HK-2 (cell line): ENCODE measurements at regions not wholly inside any gene's neighbourhood (a gene's known extent, or its start where the extent isn't known, plus 50 kb on each side); places are given as distances from the start of the nearest gene placed in this dataset.
"Not testable (repeated sequence)": the region's sequence is repeated elsewhere in the genome, so short reads cannot be mapped to it uniquely, and the experiment has no call there.

Source experiments
- DNase-seq: peaks from one replicate; pipeline ENCODE4 v3.0.0-alpha.2; 2018; ENCODE audit not compliant: unreplicated experiment

DNA sequence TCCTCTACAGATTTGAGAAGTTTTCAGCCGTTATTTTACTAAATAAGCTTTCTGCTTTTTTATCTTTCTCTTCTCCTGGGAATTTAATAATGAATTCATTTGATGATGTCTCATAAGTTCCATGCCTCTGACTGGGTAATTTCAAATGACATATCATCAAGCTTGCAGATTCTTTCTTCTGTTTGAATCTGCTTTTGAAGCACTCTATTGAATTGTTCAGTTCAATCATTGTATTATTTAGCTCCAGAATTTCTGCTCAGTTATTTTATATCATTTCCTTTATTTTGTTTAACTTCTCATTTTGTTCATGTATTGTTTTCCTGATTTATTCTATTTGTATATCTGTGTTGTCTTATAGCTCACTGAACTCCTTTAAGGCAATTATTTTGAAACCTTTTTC is 196.9 kb upstream of the CNTNAP2 start:
- no peak for DNase-seq

DNA sequence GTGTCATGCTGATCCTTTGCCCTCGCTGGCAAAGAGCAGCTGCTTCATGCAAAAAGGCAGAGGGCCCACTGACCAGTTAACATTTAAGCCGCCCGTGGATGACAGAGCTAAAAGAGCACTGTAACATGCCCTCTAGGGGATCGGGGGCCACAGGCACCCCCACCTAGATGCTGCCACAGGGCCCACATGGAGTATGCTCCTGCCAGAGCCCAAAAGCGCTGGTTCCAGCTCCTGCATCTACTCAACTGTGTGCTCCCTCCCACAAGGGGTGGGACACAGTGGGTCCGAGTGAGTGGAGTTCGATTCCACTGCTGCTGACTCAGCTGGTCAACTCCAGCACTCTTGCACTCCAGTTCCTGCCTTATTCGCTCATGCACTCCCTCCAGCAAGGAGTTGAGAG is 199.8 kb upstream of the CNTNAP2 start:
- no peak for DNase-seq

DNA sequence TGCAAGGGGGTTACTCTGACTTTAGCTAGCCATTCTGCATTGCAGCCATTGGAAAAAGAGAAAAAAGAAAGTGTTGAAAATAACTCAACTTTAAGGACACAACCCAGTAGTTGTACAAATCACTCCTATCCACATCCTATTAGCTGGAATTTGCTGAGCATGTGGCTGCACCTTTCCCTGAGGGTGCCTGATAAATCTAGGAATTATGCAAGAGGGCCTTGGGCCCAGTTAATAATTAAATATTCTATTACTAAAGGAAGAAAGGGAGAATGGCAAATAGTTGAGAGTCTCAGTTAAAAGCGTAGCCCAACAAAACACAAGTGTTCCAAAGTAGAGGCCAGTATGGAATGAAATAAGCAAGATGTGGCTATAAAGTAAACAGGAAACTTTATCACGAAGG is 200.9 kb upstream of the CNTNAP2 start:
- peak; percentile 18 for DNase-seq

DNA sequence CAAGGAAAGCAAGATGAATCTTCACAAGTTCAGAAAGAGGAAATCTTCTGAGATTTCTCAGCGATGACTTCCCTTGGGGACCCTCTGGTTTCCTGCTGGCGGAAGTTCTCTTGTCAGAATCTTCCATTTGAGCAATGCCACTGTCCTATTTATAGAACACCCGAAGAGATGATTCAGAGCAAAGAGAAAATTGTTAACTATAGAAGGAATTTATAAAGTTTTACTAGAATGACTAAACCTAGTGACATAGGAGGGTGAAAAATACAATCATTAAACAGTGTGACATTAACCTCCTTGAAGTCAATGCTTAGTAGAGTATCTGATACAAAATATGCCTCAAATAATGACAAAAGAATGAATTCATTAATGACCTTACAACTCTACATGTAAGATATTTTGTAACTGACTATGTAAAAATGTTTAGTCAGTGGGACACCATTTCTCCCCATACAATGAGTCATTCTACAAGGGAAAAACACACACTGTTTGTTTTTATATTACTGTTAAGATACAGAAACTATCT is 206.5 kb upstream of the CNTNAP2 start:
- peak; percentile 10 for DNase-seq

DNA sequence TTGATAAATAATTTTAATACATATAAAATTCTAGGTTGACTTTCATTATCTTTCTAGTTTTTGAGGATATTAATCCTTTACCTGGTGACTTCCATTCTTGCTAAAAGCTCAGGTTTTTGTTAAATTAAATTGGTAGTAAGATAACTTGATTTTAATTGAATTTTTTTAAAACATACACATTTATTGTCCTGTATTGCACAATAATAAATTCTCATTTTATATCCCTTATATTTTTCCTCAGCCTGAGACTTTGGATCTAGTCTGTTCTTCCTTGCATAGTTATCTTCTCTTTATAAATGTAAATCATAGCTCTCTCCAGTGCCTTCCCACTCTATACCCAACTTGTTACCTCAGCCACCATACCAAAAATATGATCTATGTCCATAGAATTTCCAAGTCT is 212.9 kb upstream of the CNTNAP2 start:
- DNase-seq: no peak

DNA sequence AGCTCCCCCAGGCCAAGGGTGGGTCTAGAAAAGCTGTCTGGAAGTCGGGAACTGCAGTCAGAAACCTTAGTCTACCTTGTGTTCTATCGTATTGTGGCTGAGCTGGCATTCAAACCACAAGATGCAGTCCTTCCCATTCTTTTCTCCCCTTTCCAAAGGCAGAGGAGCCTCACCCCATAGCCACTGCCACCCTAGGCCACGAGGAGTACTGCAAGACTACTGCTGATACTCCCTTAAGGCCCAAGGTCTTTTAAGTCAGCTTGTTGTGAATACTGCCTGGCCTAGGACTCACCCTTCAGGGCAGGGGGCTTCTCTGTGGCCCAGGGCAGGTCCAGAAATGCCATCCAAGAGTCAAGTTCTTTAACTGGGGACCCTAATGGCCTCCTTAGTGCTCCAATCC is 214.5 kb upstream of the CNTNAP2 start:
- no peak for DNase-seq

DNA sequence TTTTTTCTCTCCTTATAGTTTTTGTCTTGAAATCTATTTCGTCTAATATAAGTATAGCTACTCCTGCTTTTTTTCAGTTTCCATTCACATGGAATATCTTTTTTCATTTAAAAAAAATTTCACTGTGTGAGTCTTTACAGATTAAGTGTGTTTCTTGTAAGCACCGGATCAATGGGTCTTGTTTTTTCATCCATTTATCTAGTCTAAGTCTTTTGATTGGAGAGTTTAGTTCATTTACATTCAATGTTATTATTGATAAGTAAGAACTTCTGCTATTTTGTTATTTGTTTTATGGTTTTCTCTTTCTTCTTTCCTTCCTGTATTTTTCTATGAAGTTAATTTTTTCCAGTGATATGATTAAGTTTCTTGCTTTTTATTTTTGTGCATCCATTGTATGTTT is 216.7 kb upstream of the CNTNAP2 start:
- DNase-seq: no peak

DNA sequence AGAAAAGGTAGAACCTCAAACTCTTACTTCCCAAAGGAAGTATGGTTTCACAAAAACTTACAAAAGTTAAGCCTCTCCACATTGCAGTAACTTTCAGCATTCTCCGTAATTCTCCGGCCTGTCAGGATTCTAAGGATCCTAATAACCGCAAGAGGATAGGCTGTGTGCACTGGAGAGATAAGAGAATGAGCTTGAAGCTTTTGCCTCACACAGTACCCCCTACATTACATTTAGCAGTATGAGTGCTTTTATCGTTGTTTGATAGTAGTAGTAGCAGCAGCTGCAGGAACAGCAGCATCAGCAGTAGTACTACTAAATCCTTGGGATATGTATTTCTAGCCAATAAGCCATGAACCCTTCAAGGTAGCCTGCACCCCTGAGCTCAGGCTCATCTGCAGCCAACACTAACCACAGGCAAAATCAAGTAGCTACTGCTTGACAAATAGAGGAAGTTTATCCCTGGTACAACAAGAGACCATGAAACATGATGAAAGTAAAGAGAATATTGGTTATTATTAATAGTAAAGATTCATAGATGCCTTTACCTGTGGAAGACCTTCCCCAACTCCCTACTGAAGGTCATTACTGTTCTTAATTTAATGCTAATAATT is 222.6 kb upstream of the CNTNAP2 start:
- DNase-seq: no peak

DNA sequence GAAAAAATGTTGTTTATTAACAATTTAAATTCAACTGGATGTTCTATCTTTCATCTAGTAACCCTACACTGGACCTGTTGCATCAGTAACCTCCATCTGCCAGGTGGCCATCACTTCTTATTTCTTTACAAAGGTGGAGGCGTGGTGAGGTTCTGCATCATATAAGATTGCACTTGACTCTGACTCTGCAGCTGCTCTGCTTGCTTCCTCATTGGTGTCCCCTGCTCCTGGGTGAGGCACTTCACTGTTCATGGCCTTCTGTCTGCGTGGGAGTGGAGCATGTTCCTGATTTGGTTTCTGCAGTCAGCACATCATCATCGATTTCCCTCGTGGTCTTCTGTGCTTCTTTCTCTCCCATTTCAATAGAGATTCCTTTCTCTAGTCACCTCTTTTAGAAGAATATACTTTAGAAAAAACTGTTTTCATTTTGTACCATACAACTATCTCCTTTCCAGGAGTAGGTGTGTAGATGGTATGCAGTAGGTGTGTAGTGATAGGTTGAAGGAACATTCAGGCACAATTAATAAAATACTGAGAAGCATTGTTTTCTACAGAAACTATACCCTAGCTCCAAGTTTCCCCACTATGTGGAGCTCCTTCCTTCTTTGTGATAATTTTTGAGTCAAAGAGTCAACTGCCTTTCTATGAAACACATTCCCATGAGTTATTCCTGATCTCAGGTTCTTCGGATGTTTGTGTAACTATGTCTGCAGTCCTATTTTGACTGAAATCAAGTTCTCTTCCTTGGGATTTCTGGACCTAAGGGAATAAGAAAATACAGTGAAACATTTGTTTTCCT is 231.7 kb upstream of the CNTNAP2 start:
- no peak for DNase-seq

DNA sequence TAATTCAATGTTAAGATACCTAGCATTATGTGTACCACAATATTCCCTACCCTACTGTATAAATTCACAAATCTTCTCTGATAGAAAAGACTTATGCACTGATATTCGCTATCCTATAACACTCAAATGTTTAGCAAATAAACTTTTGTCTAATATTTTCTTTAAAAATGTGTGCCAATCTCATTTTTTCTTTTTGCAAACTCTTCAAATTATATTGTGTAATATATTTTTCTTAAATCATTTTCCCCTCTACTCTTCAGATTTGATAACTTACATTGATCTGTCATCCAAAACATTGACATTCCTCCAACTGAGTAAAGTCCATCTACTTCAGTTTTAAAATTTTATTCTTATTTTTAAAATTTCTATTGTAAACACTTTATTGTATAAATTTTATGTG is 240.2 kb upstream of the CNTNAP2 start:
- no peak for DNase-seq

DNA sequence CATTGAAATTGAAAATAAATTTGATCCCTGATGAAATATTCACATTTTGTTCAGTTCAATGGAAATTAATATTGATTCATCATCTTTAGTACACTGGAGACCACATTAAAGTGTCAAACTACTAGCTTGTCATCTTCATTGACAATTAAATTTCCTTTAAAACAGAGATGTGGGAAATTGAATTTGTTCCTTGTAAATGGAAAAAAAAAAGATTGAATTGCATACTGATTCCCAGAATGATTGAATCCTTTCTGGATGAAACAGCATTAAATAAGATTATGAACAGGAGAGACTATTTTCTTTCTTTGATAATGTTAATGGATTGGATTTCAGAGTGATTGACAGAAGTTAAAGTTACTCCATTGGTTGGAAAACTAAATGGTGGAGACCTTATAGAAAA is 241.3 kb upstream of the CNTNAP2 start:
- DNase-seq: no peak

DNA sequence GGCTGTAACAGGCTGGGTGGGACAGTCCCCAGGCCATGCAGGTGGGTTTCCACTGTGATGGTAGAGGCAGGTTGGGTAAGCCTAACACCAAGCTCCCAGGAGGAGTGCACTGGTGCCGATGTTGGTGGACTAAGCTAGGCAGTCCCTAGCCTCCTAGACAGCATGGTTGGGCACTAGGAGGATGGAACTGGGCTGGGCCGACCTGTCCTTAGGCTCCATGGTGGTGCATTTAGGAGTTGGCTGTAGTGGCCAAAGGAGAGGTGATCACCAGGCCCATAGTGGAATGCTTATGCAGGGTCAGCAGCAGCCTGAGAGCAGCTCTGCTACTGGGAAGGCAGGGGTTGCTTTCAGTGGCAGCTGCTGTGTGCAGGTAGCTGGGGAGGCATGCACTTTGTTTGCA is 247.7 kb upstream of the CNTNAP2 start:
- DNase-seq: no peak

DNA sequence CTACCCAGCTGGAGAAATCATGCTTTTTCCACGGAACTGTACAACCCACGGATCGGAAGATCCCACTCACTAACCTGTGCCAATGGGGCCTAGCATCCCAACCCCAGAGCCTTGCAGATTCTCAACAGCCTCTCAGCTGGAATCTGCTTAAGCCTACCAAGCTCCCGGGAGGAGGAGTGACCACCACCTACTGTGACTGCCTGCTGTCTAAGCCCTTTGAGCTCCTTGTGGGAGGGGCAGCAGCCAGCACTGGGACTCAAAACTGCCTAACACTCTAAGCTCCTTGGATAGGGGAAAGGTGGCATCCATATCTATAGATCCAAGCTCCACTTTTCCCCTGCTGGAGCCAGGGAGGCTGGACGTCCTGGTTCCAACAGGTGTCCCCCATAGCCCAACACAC is 254.4 kb upstream of the CNTNAP2 start:
- DNase-seq: no peak

DNA sequence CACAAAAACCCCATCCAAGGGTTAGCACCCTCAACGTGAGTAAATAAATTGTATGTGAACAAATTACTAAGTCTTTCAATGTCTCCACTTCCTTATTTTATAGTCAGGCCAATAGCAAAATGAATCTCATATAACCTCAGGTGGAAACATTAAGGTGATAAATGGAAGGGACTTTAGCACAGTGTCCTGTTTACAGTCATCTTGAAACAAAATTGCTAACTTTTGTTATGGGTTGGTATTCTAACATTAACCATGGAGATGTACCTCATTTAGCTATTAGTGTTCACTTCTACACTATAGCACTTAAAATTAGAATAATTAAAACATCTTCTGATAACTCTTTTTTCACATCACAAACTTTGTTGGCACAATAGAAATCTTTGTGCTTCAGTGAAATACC is 255.8 kb upstream of the CNTNAP2 start:
- no peak for DNase-seq

DNA sequence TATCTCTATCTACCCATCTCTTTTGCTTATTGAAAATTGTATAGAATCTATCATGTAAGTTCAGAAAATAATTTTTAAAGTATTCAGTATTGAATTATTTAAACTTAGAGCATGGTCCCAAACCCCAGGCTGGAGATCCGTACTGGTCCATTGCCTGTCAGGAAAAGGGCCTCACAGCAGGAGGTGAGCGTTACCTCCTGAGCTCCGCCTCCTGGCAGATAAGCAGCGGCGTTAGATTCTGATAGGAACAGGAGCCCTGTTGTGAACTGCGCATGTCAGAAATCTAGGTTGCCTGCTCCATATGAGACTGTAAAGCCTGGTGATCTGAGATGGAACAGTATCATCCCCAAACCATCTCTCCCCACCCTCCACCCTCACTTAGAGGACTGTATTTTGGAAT is 266.0 kb upstream of the CNTNAP2 start:
- DNase-seq: no peak

DNA sequence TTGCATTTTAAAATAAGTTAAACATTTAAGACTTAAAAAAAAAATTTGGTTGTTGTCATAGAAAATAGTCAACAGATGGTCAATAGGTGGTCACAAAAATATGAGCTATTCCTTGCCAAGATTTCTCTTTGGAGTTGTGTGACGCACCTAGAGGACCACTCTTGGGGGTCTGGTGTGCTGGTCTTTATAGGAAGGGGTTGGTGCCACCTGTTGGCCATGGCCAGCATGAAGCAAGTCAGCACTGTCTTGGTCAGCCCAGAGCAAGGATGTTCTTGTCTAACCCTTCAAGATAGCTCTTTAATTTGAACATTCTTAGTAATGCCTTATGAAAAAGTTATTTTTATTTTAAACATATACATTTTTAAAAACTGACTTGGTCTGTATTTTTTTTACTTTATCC is 267.9 kb upstream of the CNTNAP2 start:
- DNase-seq: no peak

DNA sequence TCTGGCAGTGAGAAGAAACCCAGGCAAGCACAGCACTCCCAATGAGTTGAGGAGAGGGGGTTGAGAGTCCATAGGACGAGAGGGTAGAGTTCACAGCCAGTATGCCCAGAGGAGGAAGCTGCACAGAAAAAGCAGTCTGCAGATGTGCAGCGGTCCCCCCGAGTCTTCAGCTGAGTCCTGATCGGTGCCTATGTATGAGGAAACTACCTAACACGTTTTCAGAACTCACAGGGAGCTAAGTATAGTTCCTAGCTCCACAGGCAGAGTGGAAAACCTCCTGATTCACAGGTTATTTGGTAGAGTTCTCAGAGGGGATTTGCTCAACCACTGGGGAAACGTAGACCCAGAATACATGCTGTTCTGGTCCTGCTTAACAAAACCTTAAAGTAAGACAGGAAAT is 271.3 kb upstream of the CNTNAP2 start:
- DNase-seq: no peak

DNA sequence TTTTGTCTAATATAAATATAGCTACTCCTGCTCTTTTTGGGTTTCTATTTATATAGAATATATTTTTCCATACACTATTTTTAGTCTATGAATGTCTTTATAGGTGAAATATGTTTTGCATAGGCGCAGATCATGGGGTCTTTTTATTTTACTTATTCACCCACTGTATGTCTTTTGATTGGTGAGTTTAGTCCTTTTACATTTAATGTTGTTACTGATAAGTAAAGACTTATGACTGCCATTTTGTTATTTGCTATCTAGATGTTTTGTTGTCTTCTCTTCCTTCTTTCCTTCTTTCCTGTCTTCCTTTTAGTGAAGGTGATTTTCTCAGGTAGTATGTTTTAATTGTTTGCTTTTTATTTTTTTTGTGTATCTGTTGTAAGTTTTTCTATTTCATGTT is 276.8 kb upstream of the CNTNAP2 start:
- DNase-seq: no peak

DNA sequence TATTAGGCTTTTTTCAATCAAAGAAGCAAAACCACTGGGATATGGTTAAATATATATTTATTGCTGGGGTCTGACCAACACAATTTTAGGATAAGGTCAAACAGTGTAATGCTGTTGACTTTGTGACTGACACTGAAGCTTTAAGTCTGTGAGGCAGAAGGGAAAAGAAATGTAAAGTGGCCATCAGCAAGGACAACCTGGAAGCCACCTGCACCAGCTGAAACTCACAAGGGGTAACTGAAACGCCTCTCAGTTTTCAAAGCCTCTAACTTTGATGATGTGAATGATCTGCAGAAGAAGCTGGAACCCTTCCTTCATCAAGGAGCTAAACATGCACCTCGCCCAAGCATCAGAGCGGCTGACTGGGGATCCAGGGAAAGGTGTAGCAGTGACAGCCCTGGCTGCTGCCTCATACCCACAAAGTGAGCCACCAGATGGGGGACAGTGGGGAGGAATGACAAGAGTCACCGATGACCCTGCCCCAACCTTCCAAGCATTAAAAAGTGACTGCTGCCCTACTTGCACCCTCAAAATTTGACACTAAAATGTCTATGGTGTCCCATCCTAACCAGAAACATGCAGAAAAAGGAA is 284.9 kb upstream of the CNTNAP2 start:
- DNase-seq: no peak

DNA sequence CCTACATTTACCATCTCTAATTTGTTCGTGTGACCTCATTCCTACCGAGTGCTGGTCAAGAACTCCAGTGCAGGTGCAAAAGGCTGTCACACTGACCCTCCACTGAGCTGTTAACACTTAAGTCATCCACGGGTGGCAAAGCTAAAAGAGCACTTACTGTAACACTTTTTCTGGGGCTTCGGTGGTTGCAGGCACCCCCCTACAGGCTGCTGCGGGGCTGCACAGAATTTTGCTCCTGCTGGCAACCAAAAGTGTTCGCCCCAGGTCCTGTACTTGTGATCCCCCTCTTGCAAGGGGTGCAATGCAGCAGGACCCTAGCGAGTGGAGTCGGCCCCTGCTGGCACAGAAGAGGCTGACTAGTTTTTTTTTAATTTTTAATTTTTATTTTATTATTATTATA is 298.9 kb upstream of the CNTNAP2 start:
- no peak for DNase-seq

DNA sequence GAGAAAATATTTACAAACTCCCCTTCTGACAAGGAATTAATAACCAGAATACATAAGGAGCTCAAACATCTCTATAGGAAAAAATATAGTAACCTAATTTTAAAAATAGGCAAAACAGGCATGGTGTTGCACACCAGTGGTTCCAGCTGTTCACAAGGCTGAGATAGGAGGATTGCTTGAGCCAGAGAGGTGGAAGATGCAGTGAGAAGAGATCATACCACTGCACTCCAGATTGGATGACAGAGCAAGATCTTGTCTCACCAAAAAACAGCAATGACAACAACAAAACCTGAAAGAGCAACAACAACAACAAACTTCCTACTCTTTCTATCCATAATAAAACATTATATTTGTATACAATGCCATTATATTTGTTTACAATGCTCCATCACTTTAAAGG is 304.4 kb upstream of the CNTNAP2 start:
- DNase-seq: no peak

DNA sequence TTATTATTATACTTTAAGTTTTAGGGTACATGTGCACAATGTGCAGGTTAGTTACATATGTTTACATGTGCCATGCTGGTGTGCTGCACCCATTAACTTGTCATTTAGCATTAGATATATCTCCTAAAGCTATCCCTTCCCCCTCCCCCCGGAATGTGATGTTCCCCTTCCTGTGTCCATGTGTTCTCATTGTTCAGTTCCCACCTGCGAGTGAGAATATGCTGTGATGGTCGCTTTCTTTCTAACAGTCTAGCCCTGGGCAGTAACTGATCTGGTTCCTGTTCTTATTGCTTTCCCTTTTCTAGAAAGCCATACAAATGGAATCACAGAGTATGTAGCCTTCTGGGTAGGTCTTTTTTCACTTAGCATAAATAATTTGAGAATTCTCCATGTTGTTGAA is 311.1 kb upstream of the CNTNAP2 start:
- not testable (repeated sequence) for DNase-seq

DNA sequence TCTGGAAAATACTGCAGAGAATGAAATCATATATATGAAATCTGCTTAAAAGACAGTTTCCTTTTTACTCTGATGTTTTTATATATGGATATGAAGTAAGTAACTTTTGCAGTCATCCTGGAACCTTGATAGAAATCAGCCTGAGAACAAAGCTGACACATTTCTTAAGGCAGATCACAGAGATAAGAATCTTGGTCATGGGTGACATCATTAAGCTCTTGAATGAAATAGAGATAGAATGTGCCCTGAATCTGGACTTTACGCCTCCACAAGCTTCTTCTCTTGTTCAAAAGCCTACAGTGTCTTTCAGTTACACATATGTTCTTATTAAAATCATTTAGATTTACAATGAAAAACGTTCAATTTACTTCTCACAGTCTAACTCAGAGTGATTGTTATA is 319.1 kb upstream of the CNTNAP2 start:
- DNase-seq: no peak
